Heart left ventricle (tissue), 16 donors: ENCODE measurements at regions not wholly inside any gene's neighbourhood (a gene's known extent, or its start where the extent isn't known, plus 50 kb on each side); places are given as distances from the start of the nearest gene placed in this dataset.

Source experiments
- ATAC-seq, 4 donors: fragments of 200-7000 bp; cut with Tn5 transposase; one replicate each; pipeline ENCODE4 v1.9.1; 2020 to 2022; ENCODE audit warnings: moderate library complexity in 4 of 4, mild to moderate bottlenecking in 3 of 4, moderate number of reproducible peaks in 1 of 4
- DNase-seq, 5 donors: peaks; one replicate each; pipeline ENCODE4 v3.0.0-alpha.2; 2020
- H3K27ac ChIP-seq, 12 donors: fragments of 200-600 bp; sonication (generic) in 4 of 12; one replicate each; pipeline versions ENCODE4 v1.5.0 to v1.8.0; 2016 to 2022; ENCODE audit warnings: mild to moderate bottlenecking in 2 of 12
- H3K27me3 ChIP-seq, 9 donors: fragments of 200-600 bp; sonication (generic) in 2 of 9; one replicate each; pipeline versions ENCODE4 v1.5.1 to v1.8.0; 2016 to 2022; ENCODE audit warnings: mild to moderate bottlenecking in 3 of 9
- H3K36me3 ChIP-seq, 9 donors: fragments of 200-600 bp; sonication (generic) in 2 of 9; one replicate each; pipeline versions ENCODE4 v1.5.0 to v1.8.0; 2018 to 2022; ENCODE audit warnings: mild to moderate bottlenecking in 2 of 9
- H3K4me1 ChIP-seq, 12 donors: fragments of 200-600 bp; sonication (generic) in 4 of 12; one replicate each; pipeline versions ENCODE4 v1.5.0 to v1.8.0; 2016 to 2022; ENCODE audit warnings: mild to moderate bottlenecking in 3 of 12
- H3K4me3 ChIP-seq, 12 donors: fragments of 200-600 bp; sonication (generic) in 4 of 12; one replicate each; pipeline versions ENCODE4 v1.5.0 to v1.8.0; 2017 to 2022; ENCODE audit warnings: mild to moderate bottlenecking in 9 of 12, moderate library complexity in 4 of 12
- H3K9me3 ChIP-seq, 12 donors: fragments of 200-600 bp; sonication (generic) in 4 of 12; one replicate each; pipeline versions ENCODE4 v1.5.0 to v1.8.0; 2016 to 2022; ENCODE audit warnings: mild to moderate bottlenecking in 1 of 12
- CTCF ChIP-seq, 12 donors: fragments of 200-600 bp; sonication (generic) in 4 of 12; IDR thresholded peaks; one replicate each; pipeline versions ENCODE4 v1.5.0 to v1.8.0; 2018 to 2022; ENCODE audit warnings: antibody characterized with exemption in 12 of 12, mild to moderate bottlenecking in 5 of 12
- POLR2A ChIP-seq, 2 donors: fragments of 450-650 bp; IDR thresholded peaks; one replicate each; pipeline ENCODE4 v1.6.1; 2017; ENCODE audit warnings: antibody characterized with exemption in 2 of 2, mild to moderate bottlenecking in 2 of 2, moderate library complexity in 2 of 2
- WGBS, 4 donors: extraction: QIAGEN DNeasy Blood & Tissue Kit in 2 of 4; methylation state at CpG; one replicate each; pipeline versions ENCODE4 v1.1.5 to v1.1.7; 2013 to 2018; 5-methylcytosine and 5-hydroxymethylcytosine counted together
- intact Hi-C, 10 donors: fragments of 100-400 bp; cut with DNase I; formaldehyde crosslinking; loops; one replicate each; pipeline versions ENCODE4 v1.11.1 to v1.14.2; 2022
- donor health status: ischemic (EF 13 %, LVEDD 7.1; RV severe dilation, severe dysfunction).
- donor health status: healthy with polysubstance abuse.
- donor health status: DM: no; HTN: yes; CAD: no.
- donor health status: DM: no; HTN: no; CAD: no.
- donor health status: ischemic (EF 25% LVEDD 6.9; RV normal size, moderate dysfunction).
- donor health status: ischemic (EF 25% LVEDD 5.7; RV mildly dilated, moderate dysfunction).
- donor health status: healthy.
- donor health status: DM: yes; HTN: yes; CAD: no.
- donor health status: ischemic (EF 35%, LVEDD 5.7; RV mildly dilated, moderate dysfunction).
- donor health status: nonischemic (EF 11% LVEDD 7.7; RV severe dilation, severe dysfunction).
- donor health status: DM: yes; HTN: yes; CAD: no.
- donor health status: PGD.
- donor health status: ischemic (EF 29% LVEDD 5.4; RV normal size, mild dysfunction).
- donor health status: nonischemic (EF 23%, LVEDD 6.1; RV moderate dilation, normal function).

GRCh38 chr5:2553611-2554010, 197.9 kb downstream of the IRX2 start:
- Histone ChIP-seq H3K4me3 (no peak overlapping the region), H3K4me1 (no peaks in the 10 kb centered on the region), H3K36me3 (no peaks in the 10 kb centered on the region), H3K27me3 (no peaks in the 10 kb centered on the region), H3K9me3 (peaks cover 0 to 31% (median 14%) of the 10 kb centered on the region in 12 donors), H3K27ac (no peak overlapping the region)
- ATAC-seq, result no peak
- WGBS, 4 donors, result 61 to 70% (median 66%) methylated on average over 2 of the region's 2 CpGs
- TF ChIP-seq POLR2A (IDR thresholded peaks at IDR 0.05), result no peak
- TF ChIP-seq CTCF (IDR thresholded peaks at IDR 0.05), result no peak
- no peak for DNase-seq
- intact Hi-C loops, result no loop called here

- Histone ChIP-seq H3K36me3 (no peaks in the 10 kb centered on the region), H3K4me3 (no peak overlapping the region), H3K27me3 (no peaks in the 10 kb centered on the region), H3K27ac (no peak overlapping the region), H3K9me3 (peaks cover 0 to 31% (median 14%) of the 10 kb centered on the region in 12 donors), H3K4me1 (no peaks in the 10 kb centered on the region)
- 42 to 57% (median 42%) methylated on average over 5 of the region's 5 CpGs for WGBS, 4 donors
- ATAC-seq, result no peak
- intact Hi-C loops, result no loop called here
- no peak for TF ChIP-seq POLR2A (IDR thresholded peaks at IDR 0.05)
- no peak for TF ChIP-seq CTCF (IDR thresholded peaks at IDR 0.05)
- DNase-seq, result no peak
Measured at GRCh38 chr5:2550509-2550908, 201.0 kb downstream of the IRX2 start.

DNA sequence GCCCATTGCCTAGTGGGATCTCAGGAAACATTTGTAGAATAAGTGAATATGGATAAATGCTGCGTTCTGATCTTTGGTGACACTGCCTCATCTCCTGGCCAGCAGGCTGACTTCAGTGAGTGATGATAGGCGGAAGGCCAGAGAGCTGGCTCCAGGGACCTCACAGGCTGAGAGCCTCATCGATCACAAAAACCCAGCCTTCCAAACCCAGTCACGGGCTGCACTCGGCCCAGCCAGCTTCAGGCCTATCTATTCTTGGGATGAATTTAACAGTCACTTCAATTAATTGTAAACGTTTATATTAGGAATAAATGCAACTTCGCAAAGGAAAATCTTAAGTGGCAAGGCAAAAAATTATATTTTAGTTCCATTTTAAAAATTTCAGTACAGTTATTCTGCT, 201.6 kb downstream of the IRX2 start:
- Histone ChIP-seq H3K27me3 (no peaks in the 10 kb centered on the region), H3K27ac (no peak overlapping the region), H3K4me3 (no peak overlapping the region), H3K4me1 (no peaks in the 10 kb centered on the region), H3K36me3 (no peaks in the 10 kb centered on the region), H3K9me3 (peaks cover 0 to 26% (median 14%) of the 10 kb centered on the region in 12 donors)
- 70 to 82% (median 78%) methylated on average over 7 of the region's 7 CpGs for WGBS, 4 donors
- no peak for DNase-seq
- intact Hi-C loops, result no loop called here
- ATAC-seq, result no peak
- TF ChIP-seq CTCF (IDR thresholded peaks at IDR 0.05) (no peak), POLR2A (IDR thresholded peaks at IDR 0.05) (no peak)

- Histone ChIP-seq H3K27ac (no peak overlapping the region), H3K27me3 (no peaks in the 10 kb centered on the region), H3K9me3 (peaks cover 0 to 20% (median 12%) of the 10 kb centered on the region in 12 donors), H3K36me3 (no peaks in the 10 kb centered on the region), H3K4me3 (no peak overlapping the region), H3K4me1 (no peaks in the 10 kb centered on the region)
- ATAC-seq (no peak), DNase-seq (no peak)
- intact Hi-C loops, result no loop called here
- TF ChIP-seq CTCF (IDR thresholded peaks at IDR 0.05), result no peak
- TF ChIP-seq POLR2A (IDR thresholded peaks at IDR 0.05), result no peak
- WGBS, 4 donors, result 87 to 95% (median 92%) methylated on average over 7 to 10 of the region's 10 CpGs
Measured at GRCh38 chr5:2549354-2549753, 202.1 kb downstream of the IRX2 start.
